ENCODE measurements at regions not wholly inside any gene's neighbourhood (a gene's known extent, or its start where the extent isn't known, plus 50 kb on each side); places are given as distances from the start of the nearest gene placed in this dataset.

GRCh38 chr10:120983721-120984120, 132.6 kb downstream of the WDR11 start:
- DNase-seq (ENCODE audit: low read depth) = no peak

- no peak for DNase-seq (ENCODE audit: low read depth)
Measured at GRCh38 chr10:120984221-120984620, 133.1 kb downstream of the WDR11 start.

- DNase-seq (ENCODE audit: low read depth) = no peak
Measured at GRCh38 chr10:120987359-120987758, 136.2 kb downstream of the WDR11 start.

- DNase-seq (ENCODE audit: low read depth) = no peak
Measured at GRCh38 chr10:120988751-120989150, 137.6 kb downstream of the WDR11 start.

GRCh38 chr10:120989279-120989678, 138.1 kb downstream of the WDR11 start:
- no peak for DNase-seq (ENCODE audit: low read depth)

GRCh38 chr10:120989996-120990598, 138.9 kb downstream of the WDR11 start:
- DNase-seq (ENCODE audit: low read depth) = no peak

GRCh38 chr10:120990831-120991230, 139.7 kb downstream of the WDR11 start:
- DNase-seq (ENCODE audit: low read depth) = no peak

- no peak for DNase-seq (ENCODE audit: low read depth)
Measured at GRCh38 chr10:120993089-120993488, 141.9 kb downstream of the WDR11 start.

- DNase-seq (ENCODE audit: low read depth) = no peak
Measured at GRCh38 chr10:120995768-120996167, 144.6 kb downstream of the WDR11 start.

GRCh38 chr10:120996456-120997034, 145.4 kb downstream of the WDR11 start:
- no peak for DNase-seq (ENCODE audit: low read depth)

GRCh38 chr10:120997313-120997712, 146.2 kb downstream of the WDR11 start:
- DNase-seq (ENCODE audit: low read depth) = no peak

- DNase-seq (ENCODE audit: low read depth) = no peak
Measured at GRCh38 chr10:120997756-120998155, 146.6 kb downstream of the WDR11 start.

GRCh38 chr10:120998251-120998650, 147.1 kb downstream of the WDR11 start:
- no peak for DNase-seq (ENCODE audit: low read depth)

- no peak for DNase-seq (ENCODE audit: low read depth)
Measured at GRCh38 chr10:120998782-120999285, 147.7 kb downstream of the WDR11 start.

GRCh38 chr10:120999868-121000267, 148.7 kb downstream of the WDR11 start:
- DNase-seq (ENCODE audit: low read depth) = no peak

GRCh38 chr10:121002586-121003205, 151.5 kb downstream of the WDR11 start:
- DNase-seq (ENCODE audit: low read depth) = no peak

GRCh38 chr10:121005948-121006587, 154.9 kb downstream of the WDR11 start:
- no peak for DNase-seq (ENCODE audit: low read depth)

GRCh38 chr10:121007264-121007663, 156.1 kb downstream of the WDR11 start:
- no peak for DNase-seq (ENCODE audit: low read depth)

- no peak for DNase-seq (ENCODE audit: low read depth)
Measured at GRCh38 chr10:121015916-121016315, 164.8 kb downstream of the WDR11 start.

GRCh38 chr10:121024905-121025584, 173.9 kb downstream of the WDR11 start:
- no peak for DNase-seq (ENCODE audit: low read depth)

GRCh38 chr10:121025731-121026130, 174.6 kb downstream of the WDR11 start:
- DNase-seq (ENCODE audit: low read depth) = no peak

- DNase-seq (ENCODE audit: low read depth) = no peak
Measured at GRCh38 chr10:121027371-121027770, 176.2 kb downstream of the WDR11 start.

Data from non-pigmented ciliary epithelial cell (primary cell).